ENCODE measurements at regions not wholly inside any gene's neighbourhood (a gene's known extent, or its start where the extent isn't known, plus 50 kb on each side); places are given as distances from the start of the nearest gene placed in this dataset.

GRCh38 chr15:94164971-94165370 lies 66.4 kb upstream of the MCTP2 start:
- TF ChIP-seq GATA2 (IDR thresholded peaks at IDR 0.05; ENCODE audit: low read depth, low read length), result no peak
- no peak for TF ChIP-seq GATA3 (IDR thresholded peaks at IDR 0.05; ENCODE audit: low read depth, low read length)

All from SH-SY5Y (cell line).